Aorta (tissue), 5 donors: ENCODE measurements at regions not wholly inside any gene's neighbourhood (a gene's known extent, or its start where the extent isn't known, plus 50 kb on each side); places are given as distances from the start of the nearest gene placed in this dataset.

Experiments used
- ATAC-seq: fragments of 200-7000 bp; cut with Tn5 transposase; one replicate; pipeline ENCODE4 v1.9.1; 2022; ENCODE audit warnings: moderate library complexity; ENCODE audit not compliant: low FRiP score
- DNase-seq, 2 donors: peaks; one replicate each; pipeline ENCODE4 v3.0.0-alpha.2; 2020
- H3K27ac ChIP-seq, 2 donors: one replicate each; pipeline ENCODE4 v1.5.1; 2013; ENCODE audit warnings: low read length in 2 of 2, mild to moderate bottlenecking in 2 of 2, moderate library complexity in 2 of 2, control low read depth in 1 of 2, inconsistent platforms in 1 of 2, low read depth in 1 of 2
- H3K27me3 ChIP-seq, 2 donors: one replicate each; pipeline ENCODE4 v1.6.1; 2013; ENCODE audit warnings: control low read depth in 1 of 2, low read length in 1 of 2, mild to moderate bottlenecking in 1 of 2, moderate library complexity in 1 of 2; ENCODE audit not compliant: insufficient read depth in 2 of 2, control insufficient read depth in 1 of 2
- H3K36me3 ChIP-seq, 2 donors: one replicate each; pipeline ENCODE4 v1.6.1; 2013; ENCODE audit warnings: control low read depth in 1 of 2, low read length in 1 of 2, mild to moderate bottlenecking in 1 of 2; ENCODE audit not compliant: insufficient read depth in 2 of 2, control insufficient read depth in 1 of 2
- H3K4me1 ChIP-seq, 2 donors: one replicate each; pipeline ENCODE4 v1.6.1; 2013; ENCODE audit warnings: low read length in 2 of 2, control low read depth in 1 of 2, mild to moderate bottlenecking in 1 of 2, moderate library complexity in 1 of 2; ENCODE audit not compliant: insufficient read depth in 2 of 2, control insufficient read depth in 1 of 2
- H3K4me3 ChIP-seq, 2 donors: one replicate each; pipeline ENCODE4 v1.5.1; 2013; ENCODE audit warnings: low read length in 2 of 2, control low read depth in 1 of 2, mild to moderate bottlenecking in 1 of 2
- H3K9me3 ChIP-seq: one replicate; pipeline ENCODE4 v1.6.1; 2013; ENCODE audit warnings: mild to moderate bottlenecking, low read length; ENCODE audit not compliant: control insufficient read depth
- WGBS, 2 donors: extraction: QIAGEN DNeasy Blood & Tissue Kit; methylation state at CpG; one replicate each; pipeline ENCODE4 v1.1.7; 2013; 5-methylcytosine and 5-hydroxymethylcytosine counted together
- intact Hi-C, 2 donors: fragments of 100-400 bp; cut with DNase I; formaldehyde crosslinking; loops; one replicate each; pipeline versions ENCODE4 v1.14.2 to v1.15.0; 2022
- donor health status: healthy with polysubstance abuse.
- donor health status: Bipolar disorder and iron deficiency.
- donor health status: DM: no; HTN: no; CAD: no.
- donor health status: DM: no; HTN: no; CAD: no.
- donor health status: DM: yes; HTN: yes; CAD: no.

- Histone ChIP-seq H3K9me3 (no peaks in the 10 kb centered on the region), H3K36me3 (no peaks in the 10 kb centered on the region), H3K27ac (no peak overlapping the region), H3K4me3 (no peak overlapping the region), H3K27me3 (no peaks in the 10 kb centered on the region), H3K4me1 (no peaks in the 10 kb centered on the region)
- whole genome bisulfite sequencing, 2 donors: 39 to 47% methylated on average over 7 of the region's 7 CpGs
- ATAC-seq (no peak), DNase-seq (no peak)
- intact Hi-C loops: no loop called here
Observed at GRCh38 chr6:87995461-87995860, 52.2 kb upstream of the SPACA1 start.

GRCh38 chr6:87993356-87993755 is 54.3 kb upstream of the SPACA1 start:
- Histone ChIP-seq H3K36me3 (no peaks in the 10 kb centered on the region), H3K27ac (no peak overlapping the region), H3K4me1 (no peaks in the 10 kb centered on the region), H3K9me3 (no peaks in the 10 kb centered on the region), H3K4me3 (no peak overlapping the region), H3K27me3 (no peaks in the 10 kb centered on the region)
- WGBS, 2 donors: 96% methylated on average over 5 of the region's 5 CpGs
- DNase-seq: no peak
- intact Hi-C loops: no loop called here
- no peak for ATAC-seq

- Histone ChIP-seq H3K4me1 (no peaks in the 10 kb centered on the region), H3K27ac (no peak overlapping the region), H3K9me3 (no peaks in the 10 kb centered on the region), H3K27me3 (no peaks in the 10 kb centered on the region), H3K36me3 (no peaks in the 10 kb centered on the region), H3K4me3 (no peak overlapping the region)
- ATAC-seq: no peak
- no peak for DNase-seq
- WGBS, 2 donors: 92 to 96% methylated on average over 3 of the region's 3 CpGs
- intact Hi-C loops: no loop called here
Observed at GRCh38 chr6:87990871-87991270, 56.8 kb upstream of the SPACA1 start.

- ATAC-seq (no peak), DNase-seq (no peak)
- Histone ChIP-seq H3K27ac (no peak overlapping the region), H3K36me3 (no peaks in the 10 kb centered on the region), H3K4me1 (no peaks in the 10 kb centered on the region), H3K27me3 (peaks cover 0 to 1% of the 10 kb centered on the region in 2 donors), H3K9me3 (no peaks in the 10 kb centered on the region), H3K4me3 (no peak overlapping the region)
- intact Hi-C loops: no loop called here
Observed at GRCh38 chr6:87982134-87982533, 65.5 kb upstream of the SPACA1 start.

GRCh38 chr6:87979737-87980136 is 67.9 kb upstream of the SPACA1 start:
- Histone ChIP-seq H3K9me3 (no peaks in the 10 kb centered on the region), H3K4me3 (no peak overlapping the region), H3K27me3 (peaks cover 0 to 4% of the 10 kb centered on the region in 2 donors), H3K36me3 (no peaks in the 10 kb centered on the region), H3K4me1 (no peaks in the 10 kb centered on the region), H3K27ac (no peak overlapping the region)
- no peak for DNase-seq
- whole genome bisulfite sequencing, 2 donors: 67 to 86% methylated on average over 4 of the region's 4 CpGs
- no peak for ATAC-seq
- intact Hi-C loops: no loop called here

GRCh38 chr6:87976616-87977015 is 71.0 kb upstream of the SPACA1 start:
- 0 to 3% methylated on average over 3 of the region's 3 CpGs for WGBS, 2 donors
- H3K4me3 ChIP-seq: no peak overlapping the region
- no peak overlapping the region for H3K27ac ChIP-seq
- peaks cover 0 to 4% of the 10 kb centered on the region in 2 donors for H3K27me3 ChIP-seq
- no peaks in the 10 kb centered on the region for H3K4me1 ChIP-seq
- no peaks in the 10 kb centered on the region for H3K36me3 ChIP-seq
- no peak for DNase-seq
- H3K9me3 ChIP-seq: no peaks in the 10 kb centered on the region
- ATAC-seq: no peak
- intact Hi-C loops: no loop called here

- peaks cover 0 to 4% of the 10 kb centered on the region in 2 donors for H3K27me3 ChIP-seq
- intact Hi-C loops: no loop called here
- H3K4me1 ChIP-seq: no peaks in the 10 kb centered on the region
- H3K27ac ChIP-seq: no peak overlapping the region
- no peak overlapping the region for H3K4me3 ChIP-seq
- DNase-seq (no peak), ATAC-seq (no peak)
- no peaks in the 10 kb centered on the region for H3K36me3 ChIP-seq
- 92 to 100% methylated on average over 2 of the region's 2 CpGs for WGBS, 2 donors
- no peaks in the 10 kb centered on the region for H3K9me3 ChIP-seq
Observed at GRCh38 chr6:87975561-87975960, 72.1 kb upstream of the SPACA1 start.

GRCh38 chr6:87972279-87972678 is 75.4 kb upstream of the SPACA1 start:
- no peaks in the 10 kb centered on the region for H3K9me3 ChIP-seq

GRCh38 chr6:87971605-87972262 is 75.9 kb upstream of the SPACA1 start:
- DNase-seq (no peak), ATAC-seq (no peak)
- no peaks in the 10 kb centered on the region for H3K36me3 ChIP-seq
- no peak overlapping the region for H3K27ac ChIP-seq
- H3K27me3 ChIP-seq: peaks cover 0 to 2% of the 10 kb centered on the region in 2 donors
- H3K9me3 ChIP-seq: peaks cover under 1% of the 10 kb centered on the region
- no peak overlapping the region for H3K4me3 ChIP-seq
- intact Hi-C loops: no loop called here
- H3K4me1 ChIP-seq: peaks cover 0 to 3% of the 10 kb centered on the region in 2 donors
- 74 to 80% methylated on average over 5 of the region's 5 CpGs for WGBS, 2 donors

More at GRCh38 chr6:87972279-87972678, 75.4 kb upstream of the SPACA1 start:
- Histone ChIP-seq H3K27ac (no peak overlapping the region), H3K27me3 (peaks cover 0 to 2% of the 10 kb centered on the region in 2 donors), H3K36me3 (no peaks in the 10 kb centered on the region), H3K4me1 (peaks cover 0 to 3% of the 10 kb centered on the region in 2 donors), H3K4me3 (no peak overlapping the region)
- ATAC-seq: no peak
- intact Hi-C loops: no loop called here
- no peak for DNase-seq
